Fibroblast of lung (primary cell): ENCODE measurements at regions not wholly inside any gene's neighbourhood (a gene's known extent, or its start where the extent isn't known, plus 50 kb on each side); places are given as distances from the start of the nearest gene placed in this dataset.

Source experiments
- DNase-seq, 2 donors: peaks; one replicate each; pipeline versions ENCODE4 v3.0.0 to v3.0.0-alpha.2; 2010; ENCODE audit warnings: low read depth in 2 of 2
- H2AFZ ChIP-seq: 2 replicates; pipeline ENCODE4 v1.5.1; 2012; ENCODE audit warnings: low read length, control low read depth, inconsistent platforms
- H3K27ac ChIP-seq: 2 replicates; pipeline ENCODE4 v1.5.1; 2011; ENCODE audit warnings: low read length, control low read depth; ENCODE audit not compliant: insufficient read depth
- H3K27me3 ChIP-seq: 2 replicates; pipeline ENCODE4 v1.5.1; 2011; ENCODE audit warnings: mild to moderate bottlenecking, low read length; ENCODE audit not compliant: control insufficient read depth, insufficient read depth
- H3K36me3 ChIP-seq: 2 replicates; pipeline ENCODE4 v1.5.1; 2011; ENCODE audit warnings: low read length; ENCODE audit not compliant: control insufficient read depth, insufficient read depth
- H3K4me1 ChIP-seq: 2 replicates; pipeline ENCODE4 v1.5.1; 2011; ENCODE audit warnings: low read length; ENCODE audit not compliant: control insufficient read depth, insufficient read depth; ENCODE audit errors: extremely low read depth
- H3K4me2 ChIP-seq: 2 replicates; pipeline ENCODE4 v1.5.1; 2011; ENCODE audit warnings: low read length, control low read depth; ENCODE audit not compliant: insufficient read depth; ENCODE audit errors: extremely low read depth
- H3K4me3 ChIP-seq, 4 experiments: fragments of 200-600 bp in 1 of 4; sonication (generic) in 1 of 4; replicated peaks in 1 of 4; 2 replicates each; pipeline ENCODE4 v1.5.1; 2011 to 2016; ENCODE audit warnings: low read length in 4 of 4, low read depth in 3 of 4, mild to moderate bottlenecking in 3 of 4, control low read depth in 2 of 4, inconsistent platforms in 1 of 4, mixed read lengths in 1 of 4; ENCODE audit not compliant: insufficient read depth in 1 of 4; ENCODE audit errors: control extremely low read depth in 1 of 4
- H3K79me2 ChIP-seq: 2 replicates; pipeline ENCODE4 v1.5.1; 2012; ENCODE audit warnings: mild to moderate bottlenecking, low read length, inconsistent platforms; ENCODE audit not compliant: control insufficient read depth, insufficient read depth
- H3K9ac ChIP-seq: 2 replicates; pipeline ENCODE4 v1.5.1; 2011; ENCODE audit warnings: mild to moderate bottlenecking, low read length, control low read depth; ENCODE audit not compliant: insufficient read depth
- H3K9me3 ChIP-seq: 2 replicates; pipeline ENCODE4 v1.5.1; 2012; ENCODE audit warnings: low read depth, low read length; ENCODE audit not compliant: control insufficient read depth, insufficient read depth
- H4K20me1 ChIP-seq: 2 replicates; pipeline ENCODE4 v1.5.1; 2011; ENCODE audit warnings: low read length; ENCODE audit not compliant: control insufficient read depth, insufficient read depth; ENCODE audit errors: extremely low read depth
- EZH2 ChIP-seq: IDR thresholded peaks from 2 replicates; pipeline ENCODE4 v1.5.1; 2012; ENCODE audit warnings: low read length, control low read depth, mild to moderate bottlenecking; ENCODE audit errors: missing control alignments
- TF ChIP-seq, protein P1 (sequence below), 2 donors: IDR thresholded peaks in 1 of 2; conservative IDR thresholded peaks in 1 of 2; 1 replicate in 1 of 2; 2 replicates in 1 of 2; pipeline ENCODE4 v1.5.1; 2011 to 2012; ENCODE audit warnings: low read length in 2 of 2, control low read depth in 1 of 2, inconsistent platforms in 1 of 2, low read depth in 1 of 2, mild to moderate bottlenecking in 1 of 2

DNA sequence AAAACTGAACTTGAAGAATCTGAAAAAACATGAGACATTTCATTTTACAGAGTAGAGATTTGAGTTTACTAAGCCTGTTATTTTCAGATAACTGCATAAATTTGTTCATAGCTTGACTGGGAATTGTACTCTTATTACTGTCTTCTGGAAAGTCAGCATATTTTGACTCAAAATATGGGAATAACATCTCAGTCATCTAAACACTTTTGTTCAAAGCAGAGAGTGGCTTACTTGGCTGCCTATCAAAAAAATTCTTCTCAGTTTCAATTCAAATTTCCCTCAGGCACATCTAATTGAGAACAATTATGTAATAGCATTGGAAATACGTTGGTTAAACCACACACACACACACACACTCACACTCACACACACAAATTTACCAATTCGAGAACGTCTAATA lies 384.6 kb downstream of the ARL4A start:
- H3K9ac ChIP-seq = no peak overlapping the region
- TF ChIP-seq, protein P1, sequence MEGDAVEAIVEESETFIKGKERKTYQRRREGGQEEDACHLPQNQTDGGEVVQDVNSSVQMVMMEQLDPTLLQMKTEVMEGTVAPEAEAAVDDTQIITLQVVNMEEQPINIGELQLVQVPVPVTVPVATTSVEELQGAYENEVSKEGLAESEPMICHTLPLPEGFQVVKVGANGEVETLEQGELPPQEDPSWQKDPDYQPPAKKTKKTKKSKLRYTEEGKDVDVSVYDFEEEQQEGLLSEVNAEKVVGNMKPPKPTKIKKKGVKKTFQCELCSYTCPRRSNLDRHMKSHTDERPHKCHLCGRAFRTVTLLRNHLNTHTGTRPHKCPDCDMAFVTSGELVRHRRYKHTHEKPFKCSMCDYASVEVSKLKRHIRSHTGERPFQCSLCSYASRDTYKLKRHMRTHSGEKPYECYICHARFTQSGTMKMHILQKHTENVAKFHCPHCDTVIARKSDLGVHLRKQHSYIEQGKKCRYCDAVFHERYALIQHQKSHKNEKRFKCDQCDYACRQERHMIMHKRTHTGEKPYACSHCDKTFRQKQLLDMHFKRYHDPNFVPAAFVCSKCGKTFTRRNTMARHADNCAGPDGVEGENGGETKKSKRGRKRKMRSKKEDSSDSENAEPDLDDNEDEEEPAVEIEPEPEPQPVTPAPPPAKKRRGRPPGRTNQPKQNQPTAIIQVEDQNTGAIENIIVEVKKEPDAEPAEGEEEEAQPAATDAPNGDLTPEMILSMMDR (conservative IDR thresholded peaks at IDR 0.05 in 1 of 2, IDR thresholded peaks at IDR 0.05 in 1 of 2; ENCODE audit: low read depth in 1 of 2, low read length in 2 of 2) = no peak
- no peak for TF ChIP-seq EZH2
- no peak overlapping the region for H3K4me2 ChIP-seq
- DNase-seq = peak in 1 of 2 donors; percentile 55
- H3K4me1 ChIP-seq = peaks cover under 1% of the 10 kb centered on the region
- no peaks in the 10 kb centered on the region for H3K36me3 ChIP-seq
- H3K79me2 ChIP-seq = no peaks in the 10 kb centered on the region
- no peak overlapping the region for H3K27ac ChIP-seq
- H3K27me3 ChIP-seq = no peaks in the 10 kb centered on the region
- no peaks in the 10 kb centered on the region for H4K20me1 ChIP-seq
- H3K4me3 ChIP-seq = no peak overlapping the region
- H3K9me3 ChIP-seq = no peaks in the 10 kb centered on the region
- no peak overlapping the region for H2AFZ ChIP-seq

DNA sequence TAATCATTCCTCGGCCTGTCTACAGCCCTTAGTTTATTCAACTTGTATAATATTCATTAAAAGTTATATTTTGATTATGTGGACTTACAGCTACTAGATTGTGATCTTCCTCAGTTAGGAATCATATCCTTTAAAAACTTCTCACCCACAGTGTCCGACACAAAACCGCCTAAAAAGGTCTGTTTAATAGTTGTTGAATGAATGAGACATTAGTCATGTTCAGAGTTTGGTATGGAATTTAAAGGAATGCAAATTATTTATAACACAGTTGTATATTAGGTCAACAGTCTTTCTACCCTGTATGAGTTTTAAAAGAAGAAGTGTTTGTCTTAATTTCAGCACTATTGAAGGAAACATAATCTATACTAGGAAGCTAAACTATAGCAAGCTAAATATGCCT lies 390.0 kb downstream of the ARL4A start:
- peak; percentile 22 to 69 for DNase-seq
- no peak overlapping the region for H2AFZ ChIP-seq
- no peaks in the 10 kb centered on the region for H3K36me3 ChIP-seq
- TF ChIP-seq EZH2 = no peak
- TF ChIP-seq, protein P1 (conservative IDR thresholded peaks at IDR 0.05 in 1 of 2, IDR thresholded peaks at IDR 0.05 in 1 of 2; ENCODE audit: low read depth in 1 of 2, low read length in 2 of 2) = no peak
- no peaks in the 10 kb centered on the region for H4K20me1 ChIP-seq
- H3K9ac ChIP-seq = no peak overlapping the region
- H3K9me3 ChIP-seq = no peaks in the 10 kb centered on the region
- peak overlapping the region; percentile 35 for H3K4me2 ChIP-seq
- no peak overlapping the region for H3K4me3 ChIP-seq
- no peaks in the 10 kb centered on the region for H3K79me2 ChIP-seq
- no peak overlapping the region for H3K27ac ChIP-seq
- H3K4me1 ChIP-seq = peaks cover 2% of the 10 kb centered on the region
- H3K27me3 ChIP-seq = no peaks in the 10 kb centered on the region

DNA sequence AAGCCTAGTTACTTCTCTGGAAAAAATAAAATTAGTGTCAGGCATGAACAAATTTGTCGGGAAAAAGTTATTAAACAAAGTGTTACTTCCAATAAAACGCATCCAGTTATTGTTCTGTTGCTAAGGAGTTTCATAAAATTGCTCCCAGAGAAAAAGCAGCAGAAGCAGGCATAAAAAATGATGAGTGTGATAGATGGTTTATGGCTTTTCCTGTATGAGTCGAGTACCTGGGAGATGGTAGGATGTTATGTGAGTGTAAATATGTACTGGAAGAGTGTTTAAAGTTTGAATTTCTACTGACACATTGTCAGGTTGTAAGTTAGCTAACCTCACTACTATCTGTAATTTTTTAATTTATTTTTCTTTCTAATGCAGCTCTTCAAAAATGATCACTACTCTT lies 390.7 kb downstream of the ARL4A start:
- no peak overlapping the region for H3K4me3 ChIP-seq
- H3K79me2 ChIP-seq = no peaks in the 10 kb centered on the region
- no peak overlapping the region for H3K27ac ChIP-seq
- H3K9me3 ChIP-seq = no peaks in the 10 kb centered on the region
- H2AFZ ChIP-seq = no peak overlapping the region
- H3K4me1 ChIP-seq = peaks cover 2% of the 10 kb centered on the region
- no peaks in the 10 kb centered on the region for H3K27me3 ChIP-seq
- H3K4me2 ChIP-seq = no peak overlapping the region
- no peaks in the 10 kb centered on the region for H4K20me1 ChIP-seq
- no peak overlapping the region for H3K9ac ChIP-seq
- no peaks in the 10 kb centered on the region for H3K36me3 ChIP-seq
- DNase-seq = no peak
- TF ChIP-seq, protein P1 (conservative IDR thresholded peaks at IDR 0.05 in 1 of 2, IDR thresholded peaks at IDR 0.05 in 1 of 2; ENCODE audit: low read depth in 1 of 2, low read length in 2 of 2) = no peak
- TF ChIP-seq EZH2 = no peak
